Epithelial cell of esophagus (primary cell): ENCODE measurements at regions not wholly inside any gene's neighbourhood (a gene's known extent, or its start where the extent isn't known, plus 50 kb on each side); places are given as distances from the start of the nearest gene placed in this dataset.

Experiments
- DNase-seq: peaks from one replicate; pipeline ENCODE4 v3.0.0; 2010; ENCODE audit warnings: low read depth
- H3K4me3 ChIP-seq: 2 replicates; pipeline ENCODE4 v1.5.1; 2011; ENCODE audit warnings: mild to moderate bottlenecking, low read length, control low read depth
- TF ChIP-seq, protein P1 (sequence below): IDR thresholded peaks from 2 replicates; pipeline ENCODE4 v1.5.1; 2011; ENCODE audit warnings: low read depth, mild to moderate bottlenecking, low read length, control low read depth, inconsistent platforms; ENCODE audit not compliant: insufficient read depth; ENCODE audit errors: missing control alignments

DNA sequence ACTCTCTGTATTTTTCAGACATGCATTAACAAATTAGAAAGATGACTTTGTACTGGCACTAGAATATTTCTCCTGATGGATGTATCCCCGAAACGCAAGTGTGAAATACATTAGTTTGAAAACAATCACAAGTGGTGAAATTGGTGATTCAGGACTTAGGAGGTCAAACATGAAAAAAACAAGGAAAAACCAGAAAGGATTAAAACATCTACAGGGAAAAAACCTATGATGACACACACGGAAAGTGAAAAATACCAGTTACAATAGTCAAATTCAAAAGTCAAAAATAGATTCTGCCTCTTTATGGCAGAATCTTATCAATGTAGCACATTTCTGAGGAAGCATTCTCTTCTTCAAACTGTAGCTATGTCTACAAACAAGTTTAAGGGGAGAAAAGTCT, 129.0 kb upstream of the SGK1 start:
- DNase-seq: peak; percentile 39

DNA sequence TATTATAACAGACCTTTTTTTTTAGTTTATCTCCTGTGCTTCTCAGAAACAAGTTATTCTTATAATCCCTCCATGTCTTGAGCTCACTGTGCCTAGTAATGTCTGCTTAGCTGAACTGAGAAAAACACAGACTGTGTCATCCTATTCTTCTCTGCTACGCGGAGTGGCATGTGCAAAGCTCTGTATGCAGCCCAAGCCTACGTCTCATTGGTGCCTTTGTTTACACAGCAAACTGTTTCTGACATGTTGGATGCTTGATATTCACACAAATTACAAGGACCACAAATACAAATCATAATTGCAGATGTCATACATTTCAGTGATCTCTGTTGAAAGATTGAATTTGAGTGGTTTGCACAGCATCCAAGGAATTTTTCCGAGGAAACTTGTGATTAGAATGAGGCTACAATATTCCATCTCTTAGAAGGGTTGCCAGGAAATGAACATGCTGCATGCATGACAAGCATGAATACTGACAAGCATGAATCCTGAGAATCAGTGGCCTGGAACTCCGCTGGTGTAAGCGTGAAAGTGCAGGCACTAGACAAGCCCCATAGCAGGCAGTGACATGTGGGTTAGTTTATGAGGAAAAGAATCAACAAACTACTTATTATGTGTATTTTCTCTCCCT, 128.4 kb upstream of the SGK1 start:
- DNase-seq: peak; percentile 59
- TF ChIP-seq, protein P1, sequence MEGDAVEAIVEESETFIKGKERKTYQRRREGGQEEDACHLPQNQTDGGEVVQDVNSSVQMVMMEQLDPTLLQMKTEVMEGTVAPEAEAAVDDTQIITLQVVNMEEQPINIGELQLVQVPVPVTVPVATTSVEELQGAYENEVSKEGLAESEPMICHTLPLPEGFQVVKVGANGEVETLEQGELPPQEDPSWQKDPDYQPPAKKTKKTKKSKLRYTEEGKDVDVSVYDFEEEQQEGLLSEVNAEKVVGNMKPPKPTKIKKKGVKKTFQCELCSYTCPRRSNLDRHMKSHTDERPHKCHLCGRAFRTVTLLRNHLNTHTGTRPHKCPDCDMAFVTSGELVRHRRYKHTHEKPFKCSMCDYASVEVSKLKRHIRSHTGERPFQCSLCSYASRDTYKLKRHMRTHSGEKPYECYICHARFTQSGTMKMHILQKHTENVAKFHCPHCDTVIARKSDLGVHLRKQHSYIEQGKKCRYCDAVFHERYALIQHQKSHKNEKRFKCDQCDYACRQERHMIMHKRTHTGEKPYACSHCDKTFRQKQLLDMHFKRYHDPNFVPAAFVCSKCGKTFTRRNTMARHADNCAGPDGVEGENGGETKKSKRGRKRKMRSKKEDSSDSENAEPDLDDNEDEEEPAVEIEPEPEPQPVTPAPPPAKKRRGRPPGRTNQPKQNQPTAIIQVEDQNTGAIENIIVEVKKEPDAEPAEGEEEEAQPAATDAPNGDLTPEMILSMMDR: peak; percentile 20
- H3K4me3 ChIP-seq: no peak overlapping the region

More for the DNA sequence above, 129.0 kb upstream of the SGK1 start:
- H3K4me3 ChIP-seq: no peak overlapping the region
- TF ChIP-seq, protein P1: no peak

DNA sequence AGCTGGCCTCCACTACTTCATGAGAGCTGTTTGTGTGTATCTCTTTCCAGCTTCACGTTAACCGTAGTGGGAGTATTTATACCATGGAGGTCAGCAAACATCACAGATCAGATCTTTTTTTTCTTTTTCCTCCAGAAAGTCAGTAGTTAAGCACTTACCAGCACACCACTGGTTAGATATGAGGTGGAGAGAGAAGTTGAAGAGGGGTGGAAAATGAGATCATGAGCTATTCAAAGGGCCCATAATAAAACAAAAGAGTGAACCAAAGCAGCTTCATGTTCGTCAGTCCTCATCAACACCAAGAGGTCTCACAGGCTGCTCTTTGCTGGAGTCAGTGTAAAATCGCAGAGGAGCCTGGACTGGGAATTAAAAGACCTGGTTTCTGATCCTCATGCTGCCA, 125.1 kb upstream of the SGK1 start:
- H3K4me3 ChIP-seq: no peak overlapping the region
- DNase-seq: no peak
- TF ChIP-seq, protein P1: no peak

DNA sequence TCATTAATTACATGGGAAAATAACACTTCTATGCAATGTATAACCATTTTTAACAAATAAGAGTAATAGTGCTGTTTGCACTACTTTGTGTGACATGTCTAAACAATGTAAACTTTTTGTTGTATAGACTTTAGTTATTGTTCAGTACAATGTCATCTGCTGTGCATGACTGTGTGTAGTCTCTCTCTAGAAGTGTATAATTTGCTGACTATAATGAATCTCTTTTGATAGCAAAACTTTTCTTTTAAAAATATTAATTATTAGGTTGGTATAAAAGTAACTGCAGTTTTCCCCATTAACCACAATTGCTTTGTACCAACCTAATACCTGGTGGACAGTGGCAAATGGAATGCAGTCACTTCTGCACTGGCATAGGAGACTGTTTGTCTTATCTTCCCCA, 124.2 kb upstream of the SGK1 start:
- no peak overlapping the region for H3K4me3 ChIP-seq
- DNase-seq: no peak
- TF ChIP-seq, protein P1: no peak

DNA sequence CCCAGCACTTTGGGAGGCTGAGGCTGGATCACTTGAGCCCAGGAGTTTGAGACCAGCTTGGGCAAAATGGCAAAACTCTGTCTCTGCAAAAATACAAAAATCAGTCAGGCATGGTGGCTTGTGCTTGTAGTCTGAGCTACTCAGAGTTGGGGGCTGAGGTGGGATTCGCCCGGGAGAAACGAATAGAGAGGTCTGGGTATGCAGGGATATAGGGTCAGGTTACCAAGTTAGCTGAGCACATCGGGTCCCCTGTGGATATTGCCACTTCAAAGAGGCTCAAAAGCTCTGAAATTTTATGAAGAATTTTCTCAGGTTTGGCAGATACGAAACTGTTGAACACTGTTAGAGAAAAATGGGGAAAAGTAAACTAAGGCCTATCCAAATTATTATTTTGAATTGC, 120.9 kb upstream of the SGK1 start:
- TF ChIP-seq, protein P1: no peak
- no peak overlapping the region for H3K4me3 ChIP-seq
- no peak for DNase-seq

DNA sequence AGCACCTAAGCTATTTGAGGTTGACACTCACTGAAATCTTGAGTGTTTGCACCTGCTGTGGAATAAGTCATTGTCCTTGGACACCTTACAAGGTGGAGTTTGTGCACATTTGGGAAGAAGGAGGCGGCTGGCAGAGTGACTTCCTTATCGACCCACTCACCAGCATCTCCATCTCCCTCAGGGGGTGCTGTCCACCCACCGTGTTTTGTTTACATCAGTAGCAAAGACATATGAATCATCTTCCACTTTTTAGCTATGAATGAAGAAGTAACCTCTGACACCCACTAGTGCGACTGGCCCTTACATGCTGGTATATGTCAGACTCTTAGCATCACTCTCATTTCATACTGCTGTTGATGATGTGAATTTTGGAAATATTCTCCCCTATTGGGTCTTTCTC, 119.5 kb upstream of the SGK1 start:
- TF ChIP-seq, protein P1: no peak
- H3K4me3 ChIP-seq: no peak overlapping the region
- peak; percentile 68 for DNase-seq

DNA sequence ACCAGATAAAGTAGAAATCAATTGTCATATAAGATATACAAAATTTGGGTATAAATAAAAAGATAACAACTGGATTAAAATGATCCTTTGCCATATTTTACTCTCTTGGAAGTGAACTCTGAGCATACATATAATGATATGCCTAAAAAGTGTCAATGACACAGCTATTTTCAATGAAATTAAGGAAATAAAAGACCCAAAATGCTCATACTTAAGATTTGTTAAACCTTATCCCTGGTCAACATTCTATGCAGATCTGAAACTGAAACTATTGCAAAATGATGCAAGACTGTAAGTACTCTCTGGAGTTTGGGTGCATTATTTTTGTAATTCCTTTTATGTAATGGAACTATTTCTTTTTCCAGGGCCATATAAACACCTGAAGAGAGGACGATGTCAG, 119.0 kb upstream of the SGK1 start:
- TF ChIP-seq, protein P1: no peak
- no peak overlapping the region for H3K4me3 ChIP-seq

More for the DNA sequence above, 119.0 kb upstream of the SGK1 start:
- DNase-seq: peak; percentile 40
